ACC112 (cell line): ENCODE measurements at regions not wholly inside any gene's neighbourhood (a gene's known extent, or its start where the extent isn't known, plus 50 kb on each side); places are given as distances from the start of the nearest gene placed in this dataset.
A peak's percentile ranks its signal among the peaks of the same experiment; 100 is the strongest.

Experiments used
- H2AFZ ChIP-seq: fragments of 200-600 bp; sonication (generic); one replicate; pipeline ENCODE4 v1.6.0; 2017; ENCODE audit warnings: antibody characterized with exemption, low read length; ENCODE audit not compliant: unreplicated experiment
- H3K27ac ChIP-seq: fragments of 200-600 bp; sonication (generic); 2 replicates; pipeline ENCODE4 v1.5.1; 2014; ENCODE audit warnings: low read depth, mild to moderate bottlenecking, antibody characterized with exemption, low read length, moderate library complexity
- H3K27me3 ChIP-seq: fragments of 200-600 bp; sonication (generic); 2 replicates; pipeline ENCODE4 v1.6.1; 2014; ENCODE audit warnings: mild to moderate bottlenecking, antibody characterized with exemption, low read length, moderate library complexity, mixed read lengths; ENCODE audit not compliant: insufficient read depth
- H3K36me3 ChIP-seq: fragments of 200-600 bp; sonication (generic); 2 replicates; pipeline ENCODE4 v1.6.1; 2016; ENCODE audit warnings: mild to moderate bottlenecking, antibody characterized with exemption, low read length, moderate library complexity, mixed read lengths; ENCODE audit not compliant: insufficient read depth
- H3K4me1 ChIP-seq: fragments of 200-600 bp; sonication (generic); one replicate; pipeline ENCODE4 v1.6.1; 2016; ENCODE audit warnings: low read length, mixed read lengths; ENCODE audit not compliant: insufficient read depth, unreplicated experiment, control insufficient read depth
- H3K4me3 ChIP-seq: fragments of 200-600 bp; sonication (generic); 2 replicates; pipeline ENCODE4 v1.5.1; 2014; ENCODE audit warnings: mild to moderate bottlenecking, low read depth, low read length
- H3K79me2 ChIP-seq: fragments of 200-600 bp; sonication (generic); one replicate; pipeline ENCODE4 v1.6.0; 2016; ENCODE audit warnings: low read length; ENCODE audit not compliant: control insufficient read depth, unreplicated experiment, insufficient read depth

DNA sequence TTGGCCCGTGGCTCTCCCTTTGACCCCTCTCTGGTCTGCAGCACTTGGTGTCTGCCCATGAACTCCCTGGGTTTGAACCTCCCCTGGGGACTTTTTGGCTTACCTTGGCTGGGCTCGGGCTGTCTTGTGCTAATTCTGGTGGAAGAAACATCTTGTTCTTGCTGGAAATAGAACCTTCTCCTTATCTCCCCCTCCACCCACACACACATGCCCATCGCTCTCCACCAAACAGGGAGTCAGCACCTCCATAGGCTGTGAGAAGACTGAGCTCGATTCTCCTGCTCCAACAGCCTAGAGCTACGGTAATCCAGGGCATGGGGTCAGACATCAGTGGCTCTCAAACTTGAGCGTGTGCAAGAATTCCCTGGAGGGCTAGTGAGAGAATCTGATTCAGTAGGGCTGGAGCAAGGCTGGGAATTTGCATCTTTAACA is 114.4 kb upstream of the SLC22A23 start:
- Histone ChIP-seq H3K79me2 (no peaks in the 10 kb centered on the region), H3K4me1 (peaks cover 5% of the 10 kb centered on the region), H3K36me3 (no peaks in the 10 kb centered on the region), H2AFZ (no peak overlapping the region), H3K4me3 (no peak overlapping the region), H3K27ac (no peak overlapping the region), H3K27me3 (no peaks in the 10 kb centered on the region)

DNA sequence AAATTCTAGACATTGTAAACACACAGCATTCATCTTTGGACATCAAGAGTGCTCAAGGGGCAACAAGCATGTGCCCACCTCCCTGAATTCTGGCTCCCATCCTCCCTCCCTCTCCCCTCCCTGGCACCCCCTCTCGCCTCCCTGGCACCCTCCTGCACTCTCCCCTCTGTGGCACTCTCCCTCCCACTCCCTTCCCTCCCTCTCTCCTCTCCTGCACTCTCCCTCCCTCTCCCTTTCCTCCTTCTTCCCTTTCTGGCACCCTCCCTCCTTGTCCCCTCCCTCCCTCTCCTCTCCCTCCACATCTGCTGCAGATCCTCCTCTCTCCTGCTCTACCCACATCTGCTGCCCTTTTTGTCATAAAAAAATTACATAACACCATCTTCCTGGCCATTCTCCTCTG is 113.0 kb upstream of the SLC22A23 start:
- Histone ChIP-seq H3K4me3 (no peak overlapping the region), H3K4me1 (peaks cover 5% of the 10 kb centered on the region), H3K79me2 (no peaks in the 10 kb centered on the region), H3K27me3 (no peaks in the 10 kb centered on the region), H2AFZ (no peak overlapping the region), H3K36me3 (no peaks in the 10 kb centered on the region), H3K27ac (no peak overlapping the region)

DNA sequence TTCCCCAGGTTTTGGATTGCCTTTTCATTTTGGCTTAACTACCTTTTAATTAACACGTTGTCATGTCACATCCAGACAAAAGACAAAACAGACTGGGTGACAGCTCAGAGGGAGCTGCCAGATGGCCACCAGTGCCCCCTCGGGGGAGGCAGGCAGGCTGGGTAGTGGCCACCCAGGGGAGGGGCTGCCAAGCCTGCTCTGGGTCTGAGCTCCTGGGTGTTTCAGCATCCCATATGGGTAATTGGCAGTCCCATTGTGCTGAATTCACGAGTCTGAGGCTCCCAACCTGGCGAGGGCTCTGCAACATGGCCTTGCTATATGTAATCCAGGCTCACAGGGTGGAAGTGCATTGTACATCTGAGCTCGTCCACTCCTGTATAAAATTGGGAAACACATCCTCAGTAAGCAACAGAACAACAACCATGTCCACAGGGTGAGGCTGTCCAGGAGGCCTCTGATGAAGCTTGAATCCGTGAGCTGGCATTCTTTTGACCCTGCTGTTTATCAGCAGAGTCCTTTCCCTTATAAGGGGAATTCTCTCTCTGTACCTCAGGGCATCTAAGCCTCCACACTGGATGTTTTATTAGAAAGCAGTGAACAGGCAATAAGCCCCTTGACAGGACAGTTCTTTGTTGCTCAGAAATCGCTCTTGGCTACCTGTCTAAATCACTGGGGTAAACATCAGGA is 111.7 kb upstream of the SLC22A23 start:
- peaks cover 5% of the 10 kb centered on the region for H3K4me1 ChIP-seq
- H3K79me2 ChIP-seq = no peaks in the 10 kb centered on the region
- H3K4me3 ChIP-seq = no peak overlapping the region
- H3K36me3 ChIP-seq = no peaks in the 10 kb centered on the region
- no peak overlapping the region for H3K27ac ChIP-seq
- no peak overlapping the region for H2AFZ ChIP-seq
- no peaks in the 10 kb centered on the region for H3K27me3 ChIP-seq

DNA sequence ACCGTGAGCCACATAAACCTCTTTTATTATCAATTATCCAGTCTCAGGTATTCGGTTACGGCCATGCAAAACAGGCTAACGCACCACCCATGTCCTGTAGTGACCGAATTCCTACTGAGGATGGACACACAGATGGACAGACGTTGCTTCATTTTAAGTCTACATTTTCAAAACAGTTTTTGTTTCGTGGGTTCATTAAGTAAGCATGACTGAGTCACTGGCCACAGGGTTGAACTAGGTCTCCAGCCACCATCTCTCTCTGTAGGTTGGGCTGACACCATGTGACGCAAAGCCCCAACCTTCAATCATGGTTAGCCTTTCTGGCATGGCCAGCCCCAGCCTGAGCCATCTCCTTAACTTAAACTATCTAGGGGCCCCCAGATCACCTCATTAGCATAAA is 110.0 kb upstream of the SLC22A23 start:
- Histone ChIP-seq H3K27ac (no peak overlapping the region), H3K4me1 (peaks cover 9% of the 10 kb centered on the region), H3K27me3 (no peaks in the 10 kb centered on the region), H3K4me3 (no peak overlapping the region), H3K79me2 (no peaks in the 10 kb centered on the region), H3K36me3 (no peaks in the 10 kb centered on the region), H2AFZ (no peak overlapping the region)

DNA sequence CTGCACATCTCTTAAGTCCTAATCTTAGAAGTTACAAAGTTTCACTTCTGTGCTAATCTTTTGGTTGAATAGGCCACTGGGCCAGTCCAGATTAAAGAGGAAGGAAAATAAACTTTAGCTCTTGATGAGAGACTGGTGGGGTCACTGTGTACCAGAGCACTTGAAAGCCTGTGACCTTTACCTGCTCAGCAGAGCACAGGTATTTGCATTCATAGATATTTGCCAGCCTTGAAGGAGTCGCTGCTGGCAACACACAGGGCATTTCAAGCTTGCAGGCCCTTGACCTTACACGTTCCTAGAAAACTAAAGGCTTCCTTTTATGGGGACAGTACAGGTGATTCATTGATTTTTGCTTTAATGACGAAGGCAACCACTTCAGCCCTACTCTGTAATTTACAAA is 108.4 kb upstream of the SLC22A23 start:
- Histone ChIP-seq H3K27ac (no peak overlapping the region), H3K79me2 (no peaks in the 10 kb centered on the region), H3K36me3 (no peaks in the 10 kb centered on the region), H3K4me3 (no peak overlapping the region), H3K4me1 (peaks cover 15% of the 10 kb centered on the region), H2AFZ (no peak overlapping the region), H3K27me3 (no peaks in the 10 kb centered on the region)

DNA sequence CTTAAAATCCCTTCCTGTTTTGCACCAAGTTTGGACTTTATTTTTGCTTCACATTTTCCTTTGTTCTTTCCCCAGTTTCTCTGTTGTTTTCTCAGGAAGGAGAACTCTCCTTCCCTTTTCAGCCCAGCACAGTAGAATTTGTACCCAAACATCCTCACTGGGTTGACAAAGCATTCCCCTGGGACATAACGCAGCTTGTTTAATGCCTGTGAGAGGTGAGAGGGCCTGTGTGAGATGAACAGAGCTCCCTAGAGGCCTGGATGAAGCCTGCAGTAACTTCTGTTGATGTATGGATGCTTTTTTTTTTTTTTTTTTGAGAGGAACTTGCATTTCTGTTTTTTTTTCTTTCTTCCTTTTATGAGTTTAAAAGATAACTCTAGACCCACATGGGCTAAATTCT is 104.9 kb upstream of the SLC22A23 start:
- Histone ChIP-seq H3K4me1 (peaks cover 11% of the 10 kb centered on the region), H3K27me3 (no peaks in the 10 kb centered on the region), H3K27ac (no peak overlapping the region), H3K36me3 (no peaks in the 10 kb centered on the region), H3K4me3 (no peak overlapping the region), H3K79me2 (no peaks in the 10 kb centered on the region), H2AFZ (peak overlapping the region; percentile 66)

DNA sequence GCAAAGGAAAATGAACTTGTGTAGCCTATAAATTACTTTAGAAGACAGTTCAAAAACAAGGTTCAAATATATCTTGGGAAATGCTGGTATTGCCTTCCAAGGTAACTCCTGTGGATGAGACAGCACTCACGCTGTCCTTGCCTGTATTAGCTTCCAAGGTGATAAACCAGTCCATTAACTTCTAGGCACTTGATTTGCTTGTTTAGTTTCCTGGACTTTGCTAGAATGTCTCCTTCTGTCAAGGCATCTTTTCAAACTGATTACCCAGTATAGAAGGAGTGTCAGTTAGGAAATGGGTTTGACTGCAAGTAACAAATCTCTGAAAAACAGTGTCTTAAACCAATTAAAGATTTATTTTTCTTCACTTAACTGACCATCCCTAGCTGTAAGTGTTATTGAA is 103.4 kb upstream of the SLC22A23 start:
- Histone ChIP-seq H3K79me2 (no peaks in the 10 kb centered on the region), H3K4me3 (no peak overlapping the region), H3K27me3 (no peaks in the 10 kb centered on the region), H3K27ac (no peak overlapping the region), H3K4me1 (peaks cover 10% of the 10 kb centered on the region), H2AFZ (no peak overlapping the region), H3K36me3 (no peaks in the 10 kb centered on the region)

DNA sequence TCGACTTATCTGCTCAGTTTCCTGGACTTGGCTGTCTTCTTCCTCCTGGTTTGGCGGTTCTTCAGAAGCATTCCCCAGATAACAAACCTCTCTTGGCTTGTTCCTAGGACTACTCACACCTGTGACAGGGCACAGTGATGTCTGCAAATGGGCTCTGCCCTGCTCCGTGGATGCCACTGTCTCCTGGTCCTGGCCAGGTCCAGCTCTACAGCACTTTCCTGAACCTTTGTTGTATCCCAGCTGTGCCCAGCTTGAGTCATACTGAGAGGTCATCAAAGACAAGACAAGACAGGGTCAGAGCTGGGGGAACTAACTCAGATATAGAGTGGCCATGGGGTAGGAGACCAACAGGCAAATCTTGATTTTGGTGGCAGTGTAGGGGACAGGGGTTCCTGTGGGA is 102.7 kb upstream of the SLC22A23 start:
- no peaks in the 10 kb centered on the region for H3K36me3 ChIP-seq
- no peak overlapping the region for H3K4me3 ChIP-seq
- H3K79me2 ChIP-seq = no peaks in the 10 kb centered on the region

DNA sequence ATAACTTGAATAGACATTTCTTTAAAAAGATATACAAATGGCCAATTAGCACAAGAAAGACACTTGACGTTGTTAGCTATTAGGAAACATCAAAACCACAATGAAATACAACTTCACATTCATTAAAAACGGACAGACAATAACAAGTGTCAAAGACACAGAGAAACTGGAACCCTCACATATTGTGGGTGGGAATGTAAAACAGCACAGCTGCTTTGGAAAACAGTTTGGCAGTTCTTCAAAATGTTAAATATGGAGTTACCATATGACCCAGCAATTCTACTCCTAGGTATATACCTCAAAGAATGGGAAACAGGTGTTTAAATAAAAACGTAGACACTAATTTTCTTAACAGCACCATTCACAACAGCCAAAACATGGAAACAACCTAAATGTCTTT is 100.5 kb upstream of the SLC22A23 start:
- no peak overlapping the region for H3K4me3 ChIP-seq
- H2AFZ ChIP-seq = no peak overlapping the region
- peaks cover 10% of the 10 kb centered on the region for H3K4me1 ChIP-seq
- H3K27ac ChIP-seq = no peak overlapping the region
- no peaks in the 10 kb centered on the region for H3K79me2 ChIP-seq
- H3K27me3 ChIP-seq = no peaks in the 10 kb centered on the region
- H3K36me3 ChIP-seq = no peaks in the 10 kb centered on the region

More for the DNA sequence above, 102.7 kb upstream of the SLC22A23 start:
- Histone ChIP-seq H3K4me1 (peaks cover 10% of the 10 kb centered on the region), H3K27me3 (no peaks in the 10 kb centered on the region), H2AFZ (no peak overlapping the region), H3K27ac (no peak overlapping the region)

DNA sequence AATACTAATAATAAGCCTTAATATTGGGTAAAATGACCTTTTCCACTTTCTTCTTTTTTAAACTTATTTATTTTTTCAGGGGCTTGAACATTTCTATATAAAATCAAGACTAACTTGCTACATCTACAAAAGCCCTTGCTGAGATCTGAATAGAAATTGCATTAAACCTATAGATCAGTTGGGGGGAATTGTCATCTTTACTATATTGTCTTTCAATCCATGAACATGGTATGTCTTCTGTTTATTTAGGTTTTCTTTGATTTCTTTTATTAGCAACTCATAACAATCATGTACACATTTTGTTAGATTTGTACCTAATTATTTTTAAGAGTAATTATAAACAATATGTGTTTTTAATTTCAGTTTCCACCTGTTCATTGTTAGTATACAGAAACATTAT is 96.4 kb upstream of the SLC22A23 start:
- Histone ChIP-seq H3K27me3 (no peaks in the 10 kb centered on the region), H2AFZ (no peak overlapping the region), H3K4me3 (no peak overlapping the region), H3K27ac (no peak overlapping the region), H3K36me3 (no peaks in the 10 kb centered on the region), H3K79me2 (no peaks in the 10 kb centered on the region), H3K4me1 (no peaks in the 10 kb centered on the region)

DNA sequence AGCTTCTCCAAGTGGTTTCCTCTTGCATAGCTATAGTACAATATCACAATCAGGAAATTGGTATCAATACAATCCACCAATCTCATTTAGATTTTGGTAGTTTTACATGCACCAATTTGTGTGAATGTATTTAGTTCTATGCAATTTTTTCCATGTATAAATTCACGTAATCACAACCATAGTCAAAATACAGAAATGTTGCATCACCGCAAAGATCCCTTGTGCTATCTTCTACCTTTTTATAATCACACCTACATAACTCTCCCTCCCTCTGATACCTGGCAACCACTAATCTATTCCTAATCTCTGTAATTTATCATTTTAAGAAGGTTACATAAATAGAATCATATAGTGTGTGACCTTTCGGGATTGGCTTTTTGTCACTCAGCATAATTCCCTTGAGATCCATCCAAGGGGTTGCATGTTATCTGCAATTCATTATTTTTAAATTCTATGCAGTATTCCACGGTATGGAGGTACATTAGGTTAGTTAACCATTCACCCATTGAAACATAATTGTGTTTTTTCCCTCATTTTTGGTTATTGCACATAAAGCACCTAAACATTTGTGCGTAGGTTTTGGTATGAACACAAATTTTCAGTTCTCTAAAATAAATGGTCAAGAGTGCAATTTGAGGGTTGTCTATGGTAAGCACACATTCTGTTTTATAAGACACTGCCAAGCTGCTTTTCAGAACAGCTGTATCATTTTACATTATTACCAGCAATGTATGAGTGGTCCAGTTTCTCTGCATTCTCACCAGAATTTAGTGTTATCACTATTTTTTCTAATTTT is 95.1 kb upstream of the SLC22A23 start:
- no peak overlapping the region for H3K4me3 ChIP-seq
- no peak overlapping the region for H3K27ac ChIP-seq
- H3K79me2 ChIP-seq = no peaks in the 10 kb centered on the region
- H3K27me3 ChIP-seq = no peaks in the 10 kb centered on the region
- no peak overlapping the region for H2AFZ ChIP-seq
- no peaks in the 10 kb centered on the region for H3K36me3 ChIP-seq
- no peaks in the 10 kb centered on the region for H3K4me1 ChIP-seq
